IMR-90 (cell line): ENCODE measurements at regions not wholly inside any gene's neighbourhood (a gene's known extent, or its start where the extent isn't known, plus 50 kb on each side); places are given as distances from the start of the nearest gene placed in this dataset.

Source experiments
- ATAC-seq: fragments of 200-7000 bp; cut with Tn5 transposase; 2 replicates; pipeline ENCODE4 v1.9.1; 2020; ENCODE audit warnings: low read depth, mild to moderate bottlenecking, moderate library complexity
- BruUV-seq: library from RNA; stranded (reverse); fragments of 400-500 nt; replicated peaks from 2 replicates; lab custom pipeline; 2021; lab: Mats Ljungman, UMichigan
- CTCF ChIA-PET: fragments of 300-600 bp; formaldehyde crosslinking; extraction: SDS; loops from one replicate; lab custom pipeline; 2021; ENCODE audit warnings: antibody characterized with exemption; lab: Yijun Ruan, JAX
- POLR2A ChIA-PET: fragments of 300-600 bp; sonication (Branson Sonifier 250); formaldehyde crosslinking; loops from one replicate; lab custom pipeline; 2022; ENCODE audit warnings: antibody characterized with exemption; ENCODE audit not compliant: unreplicated experiment; lab: Charles Lee
- DNase-seq: peaks from one replicate; pipeline ENCODE4 v3.0.0; 2013
- H2AFZ ChIP-seq: replicated peaks from 2 replicates; pipeline ENCODE3; 2013; ENCODE audit warnings: low read length, mild to moderate bottlenecking; ENCODE audit not compliant: poor library complexity
- H2AK5ac ChIP-seq: 2 replicates; pipeline ENCODE4 v1.6.1; 2013; ENCODE audit warnings: low read depth, low read length, inconsistent platforms
- H2AK9ac ChIP-seq: replicated peaks from 2 replicates; pipeline ENCODE3; 2013; ENCODE audit warnings: mild to moderate bottlenecking, low read depth, low read length, moderate library complexity; ENCODE audit not compliant: poor library complexity
- H2BK120ac ChIP-seq: 2 replicates; pipeline ENCODE4 v1.6.1; 2013; ENCODE audit warnings: low read depth, low read length, inconsistent platforms
- H2BK15ac ChIP-seq: 3 replicates; pipeline ENCODE4 v1.6.1; 2013; ENCODE audit warnings: low read depth, low read length, inconsistent platforms
- H2BK20ac ChIP-seq: 2 replicates; pipeline ENCODE4 v1.6.1; 2013; ENCODE audit warnings: low read depth, mild to moderate bottlenecking, inconsistent platforms, low read length, moderate library complexity
- H2BK5ac ChIP-seq: 2 replicates; pipeline ENCODE4 v1.6.1; 2013; ENCODE audit warnings: mild to moderate bottlenecking, low read depth, low read length, inconsistent platforms; ENCODE audit not compliant: poor library complexity, severe bottlenecking
- H3K14ac ChIP-seq: replicated peaks from 2 replicates; pipeline ENCODE4 v1.6.1; 2013; ENCODE audit warnings: low read depth, low read length, inconsistent platforms
- H3K18ac ChIP-seq: 2 replicates; pipeline ENCODE4 v1.6.1; 2013; ENCODE audit warnings: low read depth, low read length, control low read depth
- H3K23ac ChIP-seq: 2 replicates; pipeline ENCODE4 v1.6.1; 2013; ENCODE audit warnings: low read depth, low read length, inconsistent platforms
- H3K27ac ChIP-seq: 2 replicates; pipeline ENCODE4 v1.5.1; 2013; ENCODE audit warnings: mild to moderate bottlenecking, control low read depth, low read length; ENCODE audit not compliant: insufficient read depth
- H3K27me3 ChIP-seq: 2 replicates; pipeline ENCODE4 v1.6.1; 2013; ENCODE audit warnings: low read length; ENCODE audit not compliant: control insufficient read depth, insufficient read depth
- H3K36me3 ChIP-seq: 2 replicates; pipeline ENCODE4 v1.6.1; 2013; ENCODE audit warnings: low read length, mixed read lengths; ENCODE audit not compliant: control insufficient read depth, insufficient read depth
- H3K4ac ChIP-seq: 2 replicates; pipeline ENCODE4 v1.6.1; 2013; ENCODE audit warnings: low read depth, low read length, inconsistent platforms
- H3K4me1 ChIP-seq: 2 replicates; pipeline ENCODE4 v1.6.1; 2013; ENCODE audit warnings: low read length, mixed read lengths; ENCODE audit not compliant: control insufficient read depth, insufficient read depth
- H3K4me2 ChIP-seq: 2 replicates; pipeline ENCODE4 v1.6.1; 2013; ENCODE audit warnings: low read depth, mild to moderate bottlenecking, control low read depth, low read length, moderate library complexity
- H3K4me3 ChIP-seq: 2 replicates; pipeline ENCODE4 v1.5.1; 2013; ENCODE audit warnings: low read depth, mild to moderate bottlenecking, control low read depth, low read length, moderate library complexity; ENCODE audit not compliant: insufficient read depth
- H3K56ac ChIP-seq: 2 replicates; pipeline ENCODE4 v1.6.1; 2013; ENCODE audit warnings: low read length, inconsistent platforms; ENCODE audit not compliant: insufficient read depth; ENCODE audit errors: extremely low read depth
- H3K79me1 ChIP-seq, 2 experiments: 2 replicates each; pipeline ENCODE4 v1.6.1; 2013; ENCODE audit warnings: low read length in 2 of 2, inconsistent platforms in 1 of 2, low read depth in 1 of 2
- H3K9ac ChIP-seq: 2 replicates; pipeline ENCODE4 v1.6.1; 2013; ENCODE audit warnings: low read depth, low read length, control low read depth
- H3K9me1 ChIP-seq: 2 replicates; pipeline ENCODE4 v1.6.1; 2013; ENCODE audit warnings: low read length, inconsistent platforms; ENCODE audit not compliant: insufficient read depth
- H3K9me3 ChIP-seq: 2 replicates; pipeline ENCODE4 v1.6.1; 2013; ENCODE audit warnings: low read length; ENCODE audit not compliant: control insufficient read depth, insufficient read depth
- H4K20me1 ChIP-seq: 2 replicates; pipeline ENCODE4 v1.6.1; 2013; ENCODE audit warnings: low read length, inconsistent platforms; ENCODE audit not compliant: insufficient read depth
- H4K5ac ChIP-seq: 2 replicates; pipeline ENCODE4 v1.6.1; 2013; ENCODE audit warnings: mild to moderate bottlenecking, low read depth, low read length, control low read depth
- H4K8ac ChIP-seq, 2 experiments: 2 replicates each; pipeline ENCODE4 v1.6.1; 2013; ENCODE audit warnings: low read depth in 2 of 2, low read length in 2 of 2, control low read depth in 1 of 2, inconsistent platforms in 1 of 2
- H4K91ac ChIP-seq: 2 replicates; pipeline ENCODE4 v1.6.1; 2013; ENCODE audit warnings: low read depth, low read length, inconsistent platforms; ENCODE audit not compliant: insufficient read depth
- FOS ChIP-seq: fragments of 150-350 bp; IDR thresholded peaks from 2 replicates; pipeline ENCODE4 v1.6.1; 2016; ENCODE audit warnings: low read depth, low read length
- MXI1 ChIP-seq: IDR thresholded peaks from 2 replicates; pipeline ENCODE4 v1.6.1; 2012; ENCODE audit warnings: low read depth, mild to moderate bottlenecking, low read length, moderate library complexity, borderline replicate concordance
- WGBS, 2 experiments: methylation state at CpG; one replicate each; pipeline versions ENCODE4 v1.1.5 to v1.1.7; 2013; ENCODE audit warnings: missing lambda C conversion rate in 2 of 2; ENCODE audit not compliant: insufficient read length in 1 of 2; ENCODE audit errors: extremely low coverage in 2 of 2; 5-methylcytosine and 5-hydroxymethylcytosine counted together
- dilution Hi-C: fragments of 300-500 bp; cut with HindIII; formaldehyde crosslinking; loops from one replicate; pipeline ENCODE4 v1.14.3; 2018; ENCODE audit warnings: low sequenced_read_pairs; ENCODE audit not compliant: unreplicated experiment
- in situ Hi-C: fragments of 300-500 bp; cut with MboI; formaldehyde crosslinking; loops from 3 replicates; pipeline ENCODE4 v1.14.3; 2019; ENCODE audit warnings: low sequenced_read_pairs, inconsistent platforms, mixed read lengths
- intact Hi-C: fragments of 100-400 bp; cut with micrococcal nuclease; formaldehyde crosslinking; loops from 2 replicates; pipeline ENCODE4 v1.10.0; 2022

DNA sequence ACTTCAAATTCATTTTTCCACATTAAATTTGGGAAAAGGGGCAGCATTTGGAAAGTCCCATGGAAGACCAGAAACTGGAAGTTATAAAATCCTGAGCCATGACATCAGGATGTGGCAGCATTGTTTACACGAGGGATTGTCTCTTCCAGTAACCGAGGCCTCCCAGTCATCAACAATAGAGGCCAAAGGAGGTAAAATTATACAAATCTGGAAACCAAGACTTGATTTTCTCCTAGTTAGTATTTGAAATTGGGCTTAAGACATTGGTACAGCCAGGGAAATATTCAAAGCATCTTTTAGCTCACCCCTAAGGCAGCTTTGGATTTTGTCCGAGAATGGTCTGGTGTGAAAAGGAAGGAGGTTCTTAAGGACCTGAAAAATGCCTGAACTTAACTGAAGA, 251.6 kb upstream of the FOXF1 start:
- Histone ChIP-seq H3K27me3 (no peaks in the 10 kb centered on the region), H3K36me3 (peaks cover 1% of the 10 kb centered on the region; the same call in 1 of the 2 replicates), H4K91ac (peak overlapping the region; percentile 99), H2BK5ac (peak overlapping the region; percentile 100), H2AK9ac (no peak overlapping the region), H4K8ac (peak overlapping the region; percentile 93 to 94), H3K18ac (peak overlapping the region; percentile 96), H2BK15ac (peak overlapping the region; percentile 100; the same call in 2 of the 3 replicates), H3K23ac (peak overlapping the region; percentile 83), H3K9ac (0 out of 2 replicates have a peak overlapping the region, but pooled peaks have one; percentile 63), H2BK120ac (peak overlapping the region; percentile 98), H3K4me3 (no peak overlapping the region), H3K9me3 (peaks cover 6% of the 10 kb centered on the region), H2AK5ac (peak overlapping the region; percentile 100; the same call in 1 of the 2 replicates), H2AFZ (no peak overlapping the region), H3K56ac (peak overlapping the region; percentile 79; the same call in 1 of the 2 replicates), H3K9me1 (peaks cover 28% of the 10 kb centered on the region), H4K5ac (peak overlapping the region; percentile 100), H3K79me1 (peaks cover 0 to 35% of the 10 kb centered on the region in 2 experiments; a peak in 2 of 4 replicates), H3K14ac (peak overlapping the region; percentile 99), H2BK20ac (peak overlapping the region; percentile 98), H3K4ac (peak overlapping the region; percentile 99), H3K4me1 (peaks cover 23% of the 10 kb centered on the region), H3K4me2 (no peak overlapping the region; the same call in 1 of the 2 replicates), H4K20me1 (no peaks in the 10 kb centered on the region), H3K27ac (peak overlapping the region; percentile 99)
- TF ChIP-seq MXI1, result no peak
- TF ChIP-seq FOS, result peak; percentile 8; the same call in 1 of the 2 replicates
- ChIA-PET POLR2A (interaction anchor here (0.6 to 1.5 kb wide), 6 partner anchors 19 to 251 kb away, joined by 3 to 6 read pairs (median 3); partner anchors contain the start of gene FOXF1), CTCF (no interaction called here)
- DNase-seq (peak; percentile 89), ATAC-seq (peak; percentile 84)
- no TSS peak for BruUV-seq
- in situ Hi-C loops (no loop called here), dilution Hi-C loops (no loop called here), intact Hi-C loops (loop anchor here (2.0 to 5.0 kb wide), 2 partner anchors 36 to 139 kb away; no protein-coding TSS in a partner anchor)
- no CpG with 5 or more reads among the region's 3 CpGs for WGBS, 2 experiments
